ENCODE measurements at regions not wholly inside any gene's neighbourhood (a gene's known extent, or its start where the extent isn't known, plus 50 kb on each side); places are given as distances from the start of the nearest gene placed in this dataset.

DNA sequence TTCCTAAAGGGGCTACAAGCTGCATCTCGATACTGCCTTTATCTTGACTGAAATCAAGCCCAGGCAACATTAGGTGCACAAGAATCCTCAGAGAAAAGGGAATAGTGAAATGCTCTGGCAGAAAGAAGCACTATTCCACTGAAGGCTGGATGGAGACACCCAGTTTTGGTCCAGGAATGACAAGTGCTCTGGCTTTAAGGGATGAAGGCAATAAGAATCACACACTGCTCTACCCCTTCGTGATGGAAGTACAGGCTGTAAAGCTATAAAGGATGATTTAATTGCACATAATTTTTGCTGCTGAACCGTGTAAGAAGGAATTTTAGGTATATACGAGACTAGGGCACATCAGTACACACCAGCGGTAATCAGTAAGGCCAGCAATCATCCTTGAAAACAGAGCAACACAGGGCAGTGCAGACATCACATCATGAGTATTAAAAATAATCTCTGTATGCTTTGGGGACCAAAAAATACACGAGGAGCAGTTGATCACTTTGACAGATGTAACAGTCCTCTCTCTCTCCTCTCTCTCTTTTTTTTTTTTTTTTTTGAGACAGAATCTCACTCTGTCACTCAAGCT is 414.6 kb upstream of the TBL1XR1 start:
- TF ChIP-seq, protein P1, sequence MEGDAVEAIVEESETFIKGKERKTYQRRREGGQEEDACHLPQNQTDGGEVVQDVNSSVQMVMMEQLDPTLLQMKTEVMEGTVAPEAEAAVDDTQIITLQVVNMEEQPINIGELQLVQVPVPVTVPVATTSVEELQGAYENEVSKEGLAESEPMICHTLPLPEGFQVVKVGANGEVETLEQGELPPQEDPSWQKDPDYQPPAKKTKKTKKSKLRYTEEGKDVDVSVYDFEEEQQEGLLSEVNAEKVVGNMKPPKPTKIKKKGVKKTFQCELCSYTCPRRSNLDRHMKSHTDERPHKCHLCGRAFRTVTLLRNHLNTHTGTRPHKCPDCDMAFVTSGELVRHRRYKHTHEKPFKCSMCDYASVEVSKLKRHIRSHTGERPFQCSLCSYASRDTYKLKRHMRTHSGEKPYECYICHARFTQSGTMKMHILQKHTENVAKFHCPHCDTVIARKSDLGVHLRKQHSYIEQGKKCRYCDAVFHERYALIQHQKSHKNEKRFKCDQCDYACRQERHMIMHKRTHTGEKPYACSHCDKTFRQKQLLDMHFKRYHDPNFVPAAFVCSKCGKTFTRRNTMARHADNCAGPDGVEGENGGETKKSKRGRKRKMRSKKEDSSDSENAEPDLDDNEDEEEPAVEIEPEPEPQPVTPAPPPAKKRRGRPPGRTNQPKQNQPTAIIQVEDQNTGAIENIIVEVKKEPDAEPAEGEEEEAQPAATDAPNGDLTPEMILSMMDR (IDR thresholded peaks at IDR 0.05), result no peak
- TF ChIP-seq SP1 (CRISPR knock-in tag; conservative IDR thresholded peaks at IDR 0.05), result no peak
- no peak for TF ChIP-seq TEAD1 (CRISPR knock-in tag; IDR thresholded peaks at IDR 0.05)
- TF ChIP-seq, protein P2, sequence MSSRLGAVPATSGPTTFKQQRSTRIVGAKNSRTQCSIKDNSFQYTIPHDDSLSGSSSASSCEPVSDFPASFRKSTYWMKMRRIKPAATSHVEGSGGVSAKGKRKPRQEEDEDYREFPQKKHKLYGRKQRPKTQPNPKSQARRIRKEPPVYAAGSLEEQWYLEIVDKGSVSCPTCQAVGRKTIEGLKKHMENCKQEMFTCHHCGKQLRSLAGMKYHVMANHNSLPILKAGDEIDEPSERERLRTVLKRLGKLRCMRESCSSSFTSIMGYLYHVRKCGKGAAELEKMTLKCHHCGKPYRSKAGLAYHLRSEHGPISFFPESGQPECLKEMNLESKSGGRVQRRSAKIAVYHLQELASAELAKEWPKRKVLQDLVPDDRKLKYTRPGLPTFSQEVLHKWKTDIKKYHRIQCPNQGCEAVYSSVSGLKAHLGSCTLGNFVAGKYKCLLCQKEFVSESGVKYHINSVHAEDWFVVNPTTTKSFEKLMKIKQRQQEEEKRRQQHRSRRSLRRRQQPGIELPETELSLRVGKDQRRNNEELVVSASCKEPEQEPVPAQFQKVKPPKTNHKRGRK (CRISPR knock-in tag; IDR thresholded peaks at IDR 0.05; ENCODE audit: borderline replicate concordance), result no peak
- no peak for TF ChIP-seq ATF1 (CRISPR knock-in tag; IDR thresholded peaks at IDR 0.05)
- TF ChIP-seq ZNF423 (CRISPR knock-in tag; IDR thresholded peaks at IDR 0.05), result no peak
- no peak for TF ChIP-seq GRHL2 (CRISPR knock-in tag; IDR thresholded peaks at IDR 0.05; ENCODE audit: insufficient replicate concordance, severe bottlenecking)
- no peak for TF ChIP-seq ZNF396 (CRISPR knock-in tag; IDR thresholded peaks at IDR 0.05; ENCODE audit: borderline replicate concordance)
- TF ChIP-seq, protein P3, sequence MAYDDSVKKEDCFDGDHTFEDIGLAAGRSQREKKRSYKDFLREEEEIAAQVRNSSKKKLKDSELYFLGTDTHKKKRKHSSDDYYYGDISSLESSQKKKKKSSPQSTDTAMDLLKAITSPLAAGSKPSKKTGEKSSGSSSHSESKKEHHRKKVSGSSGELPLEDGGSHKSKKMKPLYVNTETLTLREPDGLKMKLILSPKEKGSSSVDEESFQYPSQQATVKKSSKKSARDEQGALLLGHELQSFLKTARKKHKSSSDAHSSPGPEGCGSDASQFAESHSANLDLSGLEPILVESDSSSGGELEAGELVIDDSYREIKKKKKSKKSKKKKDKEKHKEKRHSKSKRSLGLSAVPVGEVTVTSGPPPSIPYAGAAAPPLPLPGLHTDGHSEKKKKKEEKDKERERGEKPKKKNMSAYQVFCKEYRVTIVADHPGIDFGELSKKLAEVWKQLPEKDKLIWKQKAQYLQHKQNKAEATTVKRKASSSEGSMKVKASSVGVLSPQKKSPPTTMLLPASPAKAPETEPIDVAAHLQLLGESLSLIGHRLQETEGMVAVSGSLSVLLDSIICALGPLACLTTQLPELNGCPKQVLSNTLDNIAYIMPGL (CRISPR knock-in tag; IDR thresholded peaks at IDR 0.05), result no peak
- no peak for TF ChIP-seq NR1H2 (CRISPR knock-in tag; IDR thresholded peaks at IDR 0.05)
- TF ChIP-seq CREB1 (CRISPR knock-in tag; IDR thresholded peaks at IDR 0.05), result no peak
